ENCODE measurements at regions not wholly inside any gene's neighbourhood (a gene's known extent, or its start where the extent isn't known, plus 50 kb on each side); places are given as distances from the start of the nearest gene placed in this dataset.
A peak's percentile ranks its signal among the peaks of the same experiment; 100 is the strongest.

- DNase-seq (ENCODE audit: low read depth), result peak; percentile 14
- no peak overlapping the region for H3K4me3 ChIP-seq (ENCODE audit: control insufficient read depth, low read depth, low read length)
- no peak for TF ChIP-seq CTCF (conservative IDR thresholded peaks at IDR 0.05; ENCODE audit: control insufficient read depth, insufficient read depth, low read depth, low read length)
Observed at GRCh38 chr3:180282386-180282785, 245.6 kb upstream of the PEX5L start.

GRCh38 chr3:180283251-180283650 lies 246.5 kb upstream of the PEX5L start:
- no peak for DNase-seq (ENCODE audit: low read depth)
- TF ChIP-seq CTCF (conservative IDR thresholded peaks at IDR 0.05; ENCODE audit: control insufficient read depth, insufficient read depth, low read depth, low read length), result no peak

DNA sequence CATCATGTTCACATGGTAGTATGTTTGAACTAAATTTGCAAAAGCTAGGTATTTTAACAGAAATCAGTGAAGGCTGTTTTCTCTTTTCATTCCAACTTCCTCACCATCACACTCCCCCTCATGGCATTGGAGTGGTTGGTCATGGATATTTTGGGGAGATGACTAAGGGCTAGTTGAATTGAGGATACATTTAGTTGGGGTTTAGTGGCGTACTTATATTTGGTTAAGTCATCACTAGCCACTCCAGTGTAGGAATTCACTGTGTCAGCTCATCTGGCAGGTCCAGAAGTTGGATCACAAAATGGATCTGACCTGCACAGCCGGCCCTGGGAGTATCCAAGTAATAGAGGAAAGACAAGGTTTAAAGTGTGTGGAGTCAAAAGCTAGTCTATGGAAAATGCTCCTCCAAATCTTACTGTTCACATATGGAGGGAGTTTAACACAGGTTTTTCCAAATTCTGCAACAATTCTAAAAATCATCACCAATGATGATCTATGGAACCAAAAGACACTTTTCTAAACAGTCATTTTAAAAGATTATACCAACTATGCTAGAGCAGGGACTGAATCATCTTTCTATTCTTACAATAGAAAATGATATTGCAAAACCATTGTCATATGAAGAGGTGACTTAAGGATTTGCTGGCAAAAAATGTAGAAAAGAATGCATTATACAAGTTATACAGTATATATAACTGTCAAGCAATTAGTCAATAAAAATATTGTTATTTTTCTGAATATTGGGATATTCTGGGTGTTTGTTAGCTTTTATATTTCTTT lies 247.8 kb upstream of the PEX5L start:
- H3K4me3 ChIP-seq (ENCODE audit: control insufficient read depth, low read depth, low read length), result no peak overlapping the region
- no peak for TF ChIP-seq CTCF (conservative IDR thresholded peaks at IDR 0.05; ENCODE audit: control insufficient read depth, insufficient read depth, low read depth, low read length)
- peak; percentile 78 for DNase-seq (ENCODE audit: low read depth)

More at GRCh38 chr3:180283251-180283650, 246.5 kb upstream of the PEX5L start:
- H3K4me3 ChIP-seq (ENCODE audit: control insufficient read depth, low read depth, low read length), result no peak overlapping the region

- no peak overlapping the region for H3K4me3 ChIP-seq (ENCODE audit: control insufficient read depth, low read depth, low read length)
- DNase-seq (ENCODE audit: low read depth), result no peak
- no peak for TF ChIP-seq CTCF (conservative IDR thresholded peaks at IDR 0.05; ENCODE audit: control insufficient read depth, insufficient read depth, low read depth, low read length)
Observed at GRCh38 chr3:180287703-180288102, 251.0 kb upstream of the PEX5L start.

GRCh38 chr3:180288816-180289215 lies 252.1 kb upstream of the PEX5L start:
- TF ChIP-seq CTCF (conservative IDR thresholded peaks at IDR 0.05; ENCODE audit: control insufficient read depth, insufficient read depth, low read depth, low read length), result no peak
- DNase-seq (ENCODE audit: low read depth), result no peak
- no peak overlapping the region for H3K4me3 ChIP-seq (ENCODE audit: control insufficient read depth, low read depth, low read length)

- no peak overlapping the region for H3K4me3 ChIP-seq (ENCODE audit: control insufficient read depth, low read depth, low read length)
- no peak for DNase-seq (ENCODE audit: low read depth)
- no peak for TF ChIP-seq CTCF (conservative IDR thresholded peaks at IDR 0.05; ENCODE audit: control insufficient read depth, insufficient read depth, low read depth, low read length)
Observed at GRCh38 chr3:180290300-180290699, 253.6 kb upstream of the PEX5L start.

Measured in fibroblast of mammary gland (primary cell).